Loucy (cell line): ENCODE measurements at regions not wholly inside any gene's neighbourhood (a gene's known extent, or its start where the extent isn't known, plus 50 kb on each side); places are given as distances from the start of the nearest gene placed in this dataset.

Experiments
- H2AFZ ChIP-seq: fragments of 200-600 bp; sonication (generic); 2 replicates; pipeline ENCODE4 v1.6.0; 2016; ENCODE audit warnings: antibody characterized with exemption, mild to moderate bottlenecking, low read length, moderate library complexity
- H3F3A ChIP-seq: fragments of 200-600 bp; 2 replicates; pipeline ENCODE4 v1.6.0; 2016; ENCODE audit warnings: antibody characterized with exemption, low read depth, mild to moderate bottlenecking
- H3K27me3 ChIP-seq: fragments of 200-600 bp; sonication (generic); 2 replicates; pipeline ENCODE4 v1.6.1; 2014; ENCODE audit warnings: low read length, mild to moderate bottlenecking; ENCODE audit not compliant: insufficient read depth, poor library complexity, severe bottlenecking
- H3K36me3 ChIP-seq: fragments of 200-600 bp; sonication (generic); 2 replicates; pipeline ENCODE4 v1.6.1; 2016; ENCODE audit warnings: low read length; ENCODE audit not compliant: insufficient read depth
- H3K4me1 ChIP-seq: fragments of 200-600 bp; sonication (generic); 2 replicates; pipeline ENCODE4 v1.5.1; 2014; ENCODE audit warnings: low read length, mild to moderate bottlenecking; ENCODE audit not compliant: insufficient read depth, poor library complexity, severe bottlenecking
- H3K4me2 ChIP-seq: fragments of 200-600 bp; sonication (generic); 2 replicates; pipeline ENCODE4 v1.6.0; 2014; ENCODE audit warnings: antibody characterized with exemption, low read length, low read depth, mild to moderate bottlenecking; ENCODE audit not compliant: poor library complexity, severe bottlenecking
- H3K4me3 ChIP-seq: fragments of 200-600 bp; sonication (generic); 2 replicates; pipeline ENCODE4 v1.5.1; 2014; ENCODE audit warnings: low read length, mild to moderate bottlenecking, mixed read lengths; ENCODE audit not compliant: poor library complexity, severe bottlenecking
- H3K79me2 ChIP-seq: fragments of 200-600 bp; sonication (generic); 2 replicates; pipeline ENCODE4 v1.6.1; 2014; ENCODE audit warnings: low read length; ENCODE audit not compliant: insufficient read depth
- H3K9ac ChIP-seq: fragments of 200-600 bp; sonication (generic); 2 replicates; pipeline ENCODE4 v1.6.0; 2014; ENCODE audit warnings: mild to moderate bottlenecking, low read depth, low read length, moderate library complexity; ENCODE audit not compliant: poor library complexity, severe bottlenecking
- H3K9me2 ChIP-seq: fragments of 200-600 bp; sonication (generic); replicated peaks from 2 replicates; pipeline ENCODE4 v1.6.1; 2016; ENCODE audit warnings: low read depth, low read length, mixed read lengths
- H3K9me3 ChIP-seq: fragments of 200-600 bp; sonication (generic); 2 replicates; pipeline ENCODE4 v1.6.1; 2014; ENCODE audit warnings: mild to moderate bottlenecking, antibody characterized with exemption, low read length, low read depth; ENCODE audit not compliant: insufficient read depth
- H4K20me1 ChIP-seq: fragments of 200-600 bp; sonication (generic); 2 replicates; pipeline ENCODE4 v1.6.0; 2014; ENCODE audit warnings: antibody characterized with exemption, low read length, mild to moderate bottlenecking; ENCODE audit not compliant: insufficient read depth, poor library complexity, severe bottlenecking
- EZH2phosphoT487 ChIP-seq: fragments of 200-600 bp; IDR thresholded peaks from 2 replicates; pipeline ENCODE4 v1.6.1; 2018; ENCODE audit warnings: antibody characterized with exemption, mild to moderate bottlenecking, moderate library complexity, borderline replicate concordance
- TF ChIP-seq, protein P1 (sequence below): fragments of 200-600 bp; sonication (generic); conservative IDR thresholded peaks from 2 replicates; pipeline ENCODE4 v1.5.1; 2014; ENCODE audit warnings: mild to moderate bottlenecking, antibody characterized with exemption, low read length

DNA sequence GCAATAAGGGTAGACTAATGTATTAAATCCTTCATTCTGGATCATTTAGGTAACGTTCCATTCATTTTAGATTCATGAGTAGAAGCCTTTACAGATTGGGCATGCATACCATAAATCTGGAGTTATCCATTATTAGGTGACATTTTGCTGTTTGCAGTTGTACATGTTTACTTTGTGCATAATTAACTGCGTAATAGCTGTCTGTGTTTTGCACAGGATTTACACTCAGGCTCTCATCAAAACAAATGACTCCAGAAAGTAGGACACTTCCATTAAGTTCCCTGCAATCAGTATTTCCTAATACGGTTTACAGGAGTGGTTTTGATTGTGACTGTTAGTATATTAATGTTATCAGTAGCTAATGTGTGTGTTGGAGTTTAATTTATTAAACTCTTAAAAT is 997.4 kb downstream of the HACE1 start:
- Histone ChIP-seq H4K20me1 (no peaks in the 10 kb centered on the region), H2AFZ (no peak overlapping the region), H3K27me3 (no peaks in the 10 kb centered on the region), H3K4me3 (no peak overlapping the region), H3K79me2 (no peaks in the 10 kb centered on the region), H3K9me3 (no peaks in the 10 kb centered on the region), H3K4me2 (no peak overlapping the region), H3K9me2 (no peaks in the 10 kb centered on the region), H3K9ac (no peak overlapping the region), H3K4me1 (no peaks in the 10 kb centered on the region), H3K36me3 (no peaks in the 10 kb centered on the region), H3F3A (no peaks in the 10 kb centered on the region)
- TF ChIP-seq EZH2phosphoT487 = no peak
- TF ChIP-seq, protein P1, sequence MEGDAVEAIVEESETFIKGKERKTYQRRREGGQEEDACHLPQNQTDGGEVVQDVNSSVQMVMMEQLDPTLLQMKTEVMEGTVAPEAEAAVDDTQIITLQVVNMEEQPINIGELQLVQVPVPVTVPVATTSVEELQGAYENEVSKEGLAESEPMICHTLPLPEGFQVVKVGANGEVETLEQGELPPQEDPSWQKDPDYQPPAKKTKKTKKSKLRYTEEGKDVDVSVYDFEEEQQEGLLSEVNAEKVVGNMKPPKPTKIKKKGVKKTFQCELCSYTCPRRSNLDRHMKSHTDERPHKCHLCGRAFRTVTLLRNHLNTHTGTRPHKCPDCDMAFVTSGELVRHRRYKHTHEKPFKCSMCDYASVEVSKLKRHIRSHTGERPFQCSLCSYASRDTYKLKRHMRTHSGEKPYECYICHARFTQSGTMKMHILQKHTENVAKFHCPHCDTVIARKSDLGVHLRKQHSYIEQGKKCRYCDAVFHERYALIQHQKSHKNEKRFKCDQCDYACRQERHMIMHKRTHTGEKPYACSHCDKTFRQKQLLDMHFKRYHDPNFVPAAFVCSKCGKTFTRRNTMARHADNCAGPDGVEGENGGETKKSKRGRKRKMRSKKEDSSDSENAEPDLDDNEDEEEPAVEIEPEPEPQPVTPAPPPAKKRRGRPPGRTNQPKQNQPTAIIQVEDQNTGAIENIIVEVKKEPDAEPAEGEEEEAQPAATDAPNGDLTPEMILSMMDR = no peak

DNA sequence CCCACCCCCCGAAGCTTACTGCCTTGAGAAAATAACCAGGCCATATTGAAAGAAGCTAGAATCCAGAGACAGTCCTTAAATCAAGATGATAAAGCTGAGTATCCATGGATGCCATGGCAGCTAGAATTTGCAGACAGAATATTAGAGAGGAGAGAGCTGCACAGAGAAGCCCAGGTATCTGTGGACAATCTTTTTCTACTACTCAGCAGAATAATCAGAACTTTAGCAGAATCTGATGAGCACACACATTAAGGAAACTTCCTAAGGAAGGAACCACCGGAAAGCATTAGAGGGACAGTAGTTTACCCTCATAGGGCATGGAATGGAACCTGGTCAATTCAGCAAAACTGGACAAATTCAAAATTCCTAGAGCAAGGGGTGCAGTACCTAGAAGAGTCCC is 1001.7 kb downstream of the HACE1 start:
- Histone ChIP-seq H2AFZ (no peak overlapping the region), H3K27me3 (no peaks in the 10 kb centered on the region), H3K9me2 (no peaks in the 10 kb centered on the region), H3K4me3 (no peak overlapping the region), H3K36me3 (no peaks in the 10 kb centered on the region), H3K9me3 (no peaks in the 10 kb centered on the region), H3K4me2 (no peak overlapping the region), H3K79me2 (no peaks in the 10 kb centered on the region), H3K9ac (no peak overlapping the region), H3F3A (no peaks in the 10 kb centered on the region), H3K4me1 (no peaks in the 10 kb centered on the region), H4K20me1 (no peaks in the 10 kb centered on the region)
- TF ChIP-seq, protein P1 = no peak
- no peak for TF ChIP-seq EZH2phosphoT487

- Histone ChIP-seq H3K9me2 (no peaks in the 10 kb centered on the region), H3K27me3 (no peaks in the 10 kb centered on the region), H3K36me3 (no peaks in the 10 kb centered on the region), H3K9ac (no peak overlapping the region), H2AFZ (no peak overlapping the region), H3K4me3 (no peak overlapping the region), H3K9me3 (no peaks in the 10 kb centered on the region), H3K4me1 (no peaks in the 10 kb centered on the region), H3K4me2 (no peak overlapping the region), H3F3A (no peaks in the 10 kb centered on the region), H3K79me2 (no peaks in the 10 kb centered on the region), H4K20me1 (no peaks in the 10 kb centered on the region)
- no peak for TF ChIP-seq EZH2phosphoT487
- TF ChIP-seq, protein P1 = no peak
Observed at GRCh38 chr6:103855750-103856149, 1004.0 kb downstream of the HACE1 start.
